ENCODE measurements at regions not wholly inside any gene's neighbourhood (a gene's known extent, or its start where the extent isn't known, plus 50 kb on each side); places are given as distances from the start of the nearest gene placed in this dataset.

DNA sequence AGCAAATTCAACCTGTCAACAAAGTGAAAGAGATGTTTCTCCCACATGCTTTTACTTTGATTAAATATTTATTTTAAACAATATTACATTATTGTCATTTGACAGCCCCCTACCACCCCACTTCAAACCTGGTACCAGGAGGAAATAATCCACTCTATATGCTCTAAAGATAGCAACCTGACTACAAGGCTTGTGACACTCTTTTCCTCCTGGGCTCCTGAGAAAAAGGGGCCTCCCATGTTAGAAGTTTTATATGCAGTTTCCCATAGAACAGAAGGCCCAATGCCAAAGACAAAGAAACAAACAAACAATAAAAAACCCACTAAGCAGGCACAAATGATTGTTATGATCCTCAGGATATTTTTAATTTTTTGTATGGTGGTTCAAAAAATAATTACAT is 73.6 kb downstream of the RPS29 start:
- H3K9me2 ChIP-seq (replicated peaks; ENCODE audit: control insufficient read depth, low read length) = no peaks in the 10 kb centered on the region
- H3K27ac ChIP-seq (ENCODE audit: low read depth, low read length) = no peak overlapping the region
- H3K4me1 ChIP-seq (ENCODE audit: control insufficient read depth, low read length) = no peaks in the 10 kb centered on the region
- H4K20me1 ChIP-seq (ENCODE audit: control insufficient read depth, insufficient read depth, low read depth, low read length) = no peaks in the 10 kb centered on the region
- H3K79me2 ChIP-seq (ENCODE audit: control insufficient read depth, low read length) = no peaks in the 10 kb centered on the region
- H3K9me3 ChIP-seq (ENCODE audit: control insufficient read depth, insufficient read depth, low read length) = no peaks in the 10 kb centered on the region
- peaks cover 2% of the 10 kb centered on the region; the same call in 1 of the 2 replicates for H3K27me3 ChIP-seq (ENCODE audit: control insufficient read depth, low read length)
- H3K36me3 ChIP-seq (ENCODE audit: control insufficient read depth, low read length) = no peaks in the 10 kb centered on the region
- no peak overlapping the region for H3K4me2 ChIP-seq (ENCODE audit: low read length)
- no peaks in the 10 kb centered on the region for H3F3A ChIP-seq (ENCODE audit: control insufficient read depth, insufficient read depth)
- H3K4me3 ChIP-seq (ENCODE audit: low read length) = no peak overlapping the region
- TF ChIP-seq, protein P1, sequence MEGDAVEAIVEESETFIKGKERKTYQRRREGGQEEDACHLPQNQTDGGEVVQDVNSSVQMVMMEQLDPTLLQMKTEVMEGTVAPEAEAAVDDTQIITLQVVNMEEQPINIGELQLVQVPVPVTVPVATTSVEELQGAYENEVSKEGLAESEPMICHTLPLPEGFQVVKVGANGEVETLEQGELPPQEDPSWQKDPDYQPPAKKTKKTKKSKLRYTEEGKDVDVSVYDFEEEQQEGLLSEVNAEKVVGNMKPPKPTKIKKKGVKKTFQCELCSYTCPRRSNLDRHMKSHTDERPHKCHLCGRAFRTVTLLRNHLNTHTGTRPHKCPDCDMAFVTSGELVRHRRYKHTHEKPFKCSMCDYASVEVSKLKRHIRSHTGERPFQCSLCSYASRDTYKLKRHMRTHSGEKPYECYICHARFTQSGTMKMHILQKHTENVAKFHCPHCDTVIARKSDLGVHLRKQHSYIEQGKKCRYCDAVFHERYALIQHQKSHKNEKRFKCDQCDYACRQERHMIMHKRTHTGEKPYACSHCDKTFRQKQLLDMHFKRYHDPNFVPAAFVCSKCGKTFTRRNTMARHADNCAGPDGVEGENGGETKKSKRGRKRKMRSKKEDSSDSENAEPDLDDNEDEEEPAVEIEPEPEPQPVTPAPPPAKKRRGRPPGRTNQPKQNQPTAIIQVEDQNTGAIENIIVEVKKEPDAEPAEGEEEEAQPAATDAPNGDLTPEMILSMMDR (IDR thresholded peaks at IDR 0.05; ENCODE audit: low read depth, low read length, poor library complexity, severe bottlenecking) = no peak
- no peak for TF ChIP-seq EZH2phosphoT487 (IDR thresholded peaks at IDR 0.05; ENCODE audit: borderline replicate concordance, low read length)

DNA sequence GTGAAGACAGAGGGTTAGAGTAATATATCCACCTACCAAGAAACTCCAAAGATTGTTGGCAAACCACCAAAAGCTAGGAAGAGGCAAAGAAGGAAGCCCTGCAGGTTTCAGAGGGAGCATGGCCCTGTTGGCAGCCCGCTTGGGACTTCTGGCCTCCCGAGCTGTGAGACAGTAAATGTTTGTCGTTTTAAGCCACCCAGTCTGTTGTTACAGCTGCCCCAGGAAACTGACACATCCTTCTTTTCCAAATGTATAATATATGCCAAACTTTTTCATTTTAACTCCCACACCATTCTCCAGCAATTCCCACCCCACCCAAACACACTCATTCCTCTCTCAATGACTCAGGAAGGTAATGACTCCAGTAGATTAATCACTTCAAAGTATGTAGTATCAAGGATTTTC is 74.0 kb downstream of the RPS29 start:
- Histone ChIP-seq H3K27me3 (ENCODE audit: control insufficient read depth, low read length) (peaks cover 2% of the 10 kb centered on the region; the same call in 1 of the 2 replicates), H4K20me1 (ENCODE audit: control insufficient read depth, insufficient read depth, low read depth, low read length) (no peaks in the 10 kb centered on the region), H3K4me3 (ENCODE audit: low read length) (no peak overlapping the region), H3K4me1 (ENCODE audit: control insufficient read depth, low read length) (no peaks in the 10 kb centered on the region), H3K79me2 (ENCODE audit: control insufficient read depth, low read length) (no peaks in the 10 kb centered on the region), H3F3A (ENCODE audit: control insufficient read depth, insufficient read depth) (no peaks in the 10 kb centered on the region), H3K36me3 (ENCODE audit: control insufficient read depth, low read length) (no peaks in the 10 kb centered on the region), H3K9me3 (ENCODE audit: control insufficient read depth, insufficient read depth, low read length) (no peaks in the 10 kb centered on the region), H3K27ac (ENCODE audit: low read depth, low read length) (no peak overlapping the region), H3K9me2 (replicated peaks; ENCODE audit: control insufficient read depth, low read length) (no peaks in the 10 kb centered on the region), H3K4me2 (ENCODE audit: low read length) (no peak overlapping the region)
- no peak for TF ChIP-seq EZH2phosphoT487 (IDR thresholded peaks at IDR 0.05; ENCODE audit: borderline replicate concordance, low read length)
- TF ChIP-seq, protein P1 (IDR thresholded peaks at IDR 0.05; ENCODE audit: low read depth, low read length, poor library complexity, severe bottlenecking) = no peak

DNA sequence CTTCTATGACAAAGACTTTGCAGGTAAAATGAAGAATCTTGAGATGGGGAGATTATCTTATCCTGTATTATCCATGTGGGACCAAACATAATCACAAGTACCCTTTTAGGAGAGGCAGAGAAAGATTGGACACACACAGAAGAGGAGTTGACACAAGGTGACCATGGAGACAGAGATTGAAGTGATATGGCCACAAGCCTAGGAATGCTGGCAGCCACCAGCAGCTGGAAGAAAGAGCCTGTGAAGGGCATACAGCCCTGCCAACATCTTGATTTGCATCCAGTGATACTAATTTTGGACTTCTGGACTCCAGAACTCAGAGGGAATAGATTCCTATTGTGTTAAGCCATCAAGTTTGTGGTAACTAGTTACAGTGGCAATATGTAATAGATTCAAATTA is 78.1 kb downstream of the RPS29 start:
- H3K9me3 ChIP-seq (ENCODE audit: control insufficient read depth, insufficient read depth, low read length) = no peaks in the 10 kb centered on the region
- H3K4me1 ChIP-seq (ENCODE audit: control insufficient read depth, low read length) = peaks cover 5% of the 10 kb centered on the region
- H3K79me2 ChIP-seq (ENCODE audit: control insufficient read depth, low read length) = no peaks in the 10 kb centered on the region
- H3K9me2 ChIP-seq (replicated peaks; ENCODE audit: control insufficient read depth, low read length) = no peaks in the 10 kb centered on the region
- H3K36me3 ChIP-seq (ENCODE audit: control insufficient read depth, low read length) = no peaks in the 10 kb centered on the region
- TF ChIP-seq EZH2phosphoT487 (IDR thresholded peaks at IDR 0.05; ENCODE audit: borderline replicate concordance, low read length) = no peak
- TF ChIP-seq, protein P1 (IDR thresholded peaks at IDR 0.05; ENCODE audit: low read depth, low read length, poor library complexity, severe bottlenecking) = no peak
- no peaks in the 10 kb centered on the region for H4K20me1 ChIP-seq (ENCODE audit: control insufficient read depth, insufficient read depth, low read depth, low read length)
- no peaks in the 10 kb centered on the region for H3F3A ChIP-seq (ENCODE audit: control insufficient read depth, insufficient read depth)
- H3K4me3 ChIP-seq (ENCODE audit: low read length) = no peak overlapping the region
- H3K27me3 ChIP-seq (ENCODE audit: control insufficient read depth, low read length) = no peaks in the 10 kb centered on the region
- no peak overlapping the region for H3K4me2 ChIP-seq (ENCODE audit: low read length)
- H3K27ac ChIP-seq (ENCODE audit: low read depth, low read length) = no peak overlapping the region

DNA sequence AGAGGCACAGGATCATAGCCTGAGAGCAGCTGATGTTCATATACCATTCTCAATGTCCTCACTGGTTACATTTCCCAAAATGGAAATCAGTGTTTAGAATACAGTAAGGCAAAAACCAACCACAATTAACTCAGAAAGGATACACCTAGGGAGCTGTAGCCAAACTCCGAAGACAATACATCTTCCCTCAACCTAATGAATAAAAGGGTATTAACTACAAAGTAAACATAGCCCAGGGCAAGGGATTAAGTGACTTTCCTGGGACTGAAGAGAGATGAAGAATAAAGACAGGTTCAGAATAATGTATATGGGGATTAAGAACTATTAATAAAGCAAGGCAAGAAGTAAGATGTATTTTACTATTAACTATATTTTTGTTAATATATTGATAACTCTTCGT is 79.5 kb downstream of the RPS29 start:
- no peaks in the 10 kb centered on the region for H3F3A ChIP-seq (ENCODE audit: control insufficient read depth, insufficient read depth)
- no peaks in the 10 kb centered on the region for H3K36me3 ChIP-seq (ENCODE audit: control insufficient read depth, low read length)
- H3K9me3 ChIP-seq (ENCODE audit: control insufficient read depth, insufficient read depth, low read length) = no peaks in the 10 kb centered on the region
- peaks cover 5% of the 10 kb centered on the region for H3K27me3 ChIP-seq (ENCODE audit: control insufficient read depth, low read length)
- no peaks in the 10 kb centered on the region for H3K9me2 ChIP-seq (replicated peaks; ENCODE audit: control insufficient read depth, low read length)
- no peak overlapping the region for H3K4me2 ChIP-seq (ENCODE audit: low read length)
- no peak overlapping the region for H3K27ac ChIP-seq (ENCODE audit: low read depth, low read length)
- H3K79me2 ChIP-seq (ENCODE audit: control insufficient read depth, low read length) = no peaks in the 10 kb centered on the region
- no peaks in the 10 kb centered on the region for H4K20me1 ChIP-seq (ENCODE audit: control insufficient read depth, insufficient read depth, low read depth, low read length)
- peaks cover 5% of the 10 kb centered on the region for H3K4me1 ChIP-seq (ENCODE audit: control insufficient read depth, low read length)
- TF ChIP-seq, protein P1 (IDR thresholded peaks at IDR 0.05; ENCODE audit: low read depth, low read length, poor library complexity, severe bottlenecking) = no peak
- no peak for TF ChIP-seq EZH2phosphoT487 (IDR thresholded peaks at IDR 0.05; ENCODE audit: borderline replicate concordance, low read length)
- H3K4me3 ChIP-seq (ENCODE audit: low read length) = no peak overlapping the region
